ENCODE measurements at regions not wholly inside any gene's neighbourhood (a gene's known extent, or its start where the extent isn't known, plus 50 kb on each side); places are given as distances from the start of the nearest gene placed in this dataset.

- DNase-seq = no peak
Observed at GRCh38 chr15:26477044-26477443, 295.8 kb downstream of the GABRB3 start.

GRCh38 chr15:26475554-26475953 lies 297.3 kb downstream of the GABRB3 start:
- no peak for DNase-seq

- DNase-seq = no peak
Observed at GRCh38 chr15:26472661-26473060, 300.2 kb downstream of the GABRB3 start.

- DNase-seq = no peak
Observed at GRCh38 chr15:26461847-26462608, 310.8 kb downstream of the GABRB3 start.

- DNase-seq = no peak
Observed at GRCh38 chr15:26460165-26460564, 312.7 kb downstream of the GABRB3 start.

GRCh38 chr15:26455828-26456227 lies 317.0 kb downstream of the GABRB3 start:
- DNase-seq = no peak

GRCh38 chr15:26453914-26454313 lies 319.0 kb downstream of the GABRB3 start:
- DNase-seq = no peak

- DNase-seq = no peak
Observed at GRCh38 chr15:26451995-26452394, 320.9 kb downstream of the GABRB3 start.

- no peak for DNase-seq
Observed at GRCh38 chr15:26449291-26449690, 323.6 kb downstream of the GABRB3 start.

GRCh38 chr15:26443321-26443720 lies 329.5 kb downstream of the GABRB3 start:
- no peak for DNase-seq

- no peak for DNase-seq
Observed at GRCh38 chr15:26442680-26443079, 330.2 kb downstream of the GABRB3 start.

GRCh38 chr15:26439681-26440080 lies 333.2 kb downstream of the GABRB3 start:
- no peak for DNase-seq

GRCh38 chr15:26438718-26439117 lies 334.1 kb downstream of the GABRB3 start:
- DNase-seq = no peak

- DNase-seq = no peak
Observed at GRCh38 chr15:26438316-26438715, 334.6 kb downstream of the GABRB3 start.

- DNase-seq = no peak
Observed at GRCh38 chr15:26433818-26434217, 339.0 kb downstream of the GABRB3 start.

- DNase-seq = no peak
Observed at GRCh38 chr15:26433060-26433459, 339.8 kb downstream of the GABRB3 start.

GRCh38 chr15:26421065-26421464 lies 351.8 kb downstream of the GABRB3 start:
- DNase-seq = no peak

GRCh38 chr15:26395624-26396023 lies 377.2 kb downstream of the GABRB3 start:
- no peak for DNase-seq

GRCh38 chr15:26394801-26395200 lies 378.1 kb downstream of the GABRB3 start:
- peak; percentile 87 for DNase-seq

GRCh38 chr15:26392956-26393355 lies 379.9 kb downstream of the GABRB3 start:
- no peak for DNase-seq

- peak; percentile 90 for DNase-seq
Observed at GRCh38 chr15:26391567-26392194, 381.2 kb downstream of the GABRB3 start.

GRCh38 chr15:26382444-26383072 lies 390.3 kb downstream of the GABRB3 start:
- DNase-seq = no peak

GRCh38 chr15:26378304-26378703 lies 394.6 kb downstream of the GABRB3 start:
- no peak for DNase-seq

- DNase-seq = no peak
Observed at GRCh38 chr15:26376243-26376642, 396.6 kb downstream of the GABRB3 start.
